NB4 (cell line): ENCODE measurements at regions not wholly inside any gene's neighbourhood (a gene's known extent, or its start where the extent isn't known, plus 50 kb on each side); places are given as distances from the start of the nearest gene placed in this dataset.

Experiments used
- POLR2A ChIP-seq: IDR thresholded peaks from 2 replicates; pipeline ENCODE4 v1.6.1; 2011; ENCODE audit warnings: mild to moderate bottlenecking; ENCODE audit not compliant: insufficient read length; ENCODE audit errors: extremely low read depth
- TF ChIP-seq, protein P1 (sequence below): IDR thresholded peaks from 2 replicates; pipeline ENCODE4 v1.6.1; 2011; ENCODE audit warnings: low read depth, low read length
- TF ChIP-seq, protein P2 (sequence below): IDR thresholded peaks from one replicate; pipeline ENCODE4 v1.5.1; 2012; ENCODE audit warnings: low read depth, low read length

DNA sequence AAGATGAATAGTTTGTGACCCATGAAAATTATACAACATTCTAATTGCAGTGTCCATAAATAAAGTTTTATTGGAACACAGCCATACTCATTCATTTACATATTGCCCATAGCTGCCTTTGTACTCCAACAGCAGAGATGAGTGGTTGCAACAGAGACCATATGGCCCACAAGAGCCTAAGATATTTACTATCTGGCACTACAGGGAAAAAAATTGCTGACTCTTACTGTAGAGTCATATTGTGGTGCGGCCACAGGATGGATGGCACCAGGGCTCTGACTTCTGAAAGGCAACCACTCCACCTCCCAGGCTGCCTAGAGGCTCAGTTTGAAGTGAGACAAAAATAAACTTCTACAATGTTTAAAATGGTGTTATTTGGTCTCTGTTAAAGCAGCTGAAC lies 404.0 kb upstream of the ATP5MC3 start:
- TF ChIP-seq, protein P1, sequence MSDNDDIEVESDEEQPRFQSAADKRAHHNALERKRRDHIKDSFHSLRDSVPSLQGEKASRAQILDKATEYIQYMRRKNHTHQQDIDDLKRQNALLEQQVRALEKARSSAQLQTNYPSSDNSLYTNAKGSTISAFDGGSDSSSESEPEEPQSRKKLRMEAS = no peak
- TF ChIP-seq, protein P2, sequence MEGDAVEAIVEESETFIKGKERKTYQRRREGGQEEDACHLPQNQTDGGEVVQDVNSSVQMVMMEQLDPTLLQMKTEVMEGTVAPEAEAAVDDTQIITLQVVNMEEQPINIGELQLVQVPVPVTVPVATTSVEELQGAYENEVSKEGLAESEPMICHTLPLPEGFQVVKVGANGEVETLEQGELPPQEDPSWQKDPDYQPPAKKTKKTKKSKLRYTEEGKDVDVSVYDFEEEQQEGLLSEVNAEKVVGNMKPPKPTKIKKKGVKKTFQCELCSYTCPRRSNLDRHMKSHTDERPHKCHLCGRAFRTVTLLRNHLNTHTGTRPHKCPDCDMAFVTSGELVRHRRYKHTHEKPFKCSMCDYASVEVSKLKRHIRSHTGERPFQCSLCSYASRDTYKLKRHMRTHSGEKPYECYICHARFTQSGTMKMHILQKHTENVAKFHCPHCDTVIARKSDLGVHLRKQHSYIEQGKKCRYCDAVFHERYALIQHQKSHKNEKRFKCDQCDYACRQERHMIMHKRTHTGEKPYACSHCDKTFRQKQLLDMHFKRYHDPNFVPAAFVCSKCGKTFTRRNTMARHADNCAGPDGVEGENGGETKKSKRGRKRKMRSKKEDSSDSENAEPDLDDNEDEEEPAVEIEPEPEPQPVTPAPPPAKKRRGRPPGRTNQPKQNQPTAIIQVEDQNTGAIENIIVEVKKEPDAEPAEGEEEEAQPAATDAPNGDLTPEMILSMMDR = no peak
- no peak for TF ChIP-seq POLR2A
